ENCODE measurements at regions not wholly inside any gene's neighbourhood (a gene's known extent, or its start where the extent isn't known, plus 50 kb on each side); places are given as distances from the start of the nearest gene placed in this dataset.

- H3K27ac ChIP-seq: no peak overlapping the region
- no peaks in the 10 kb centered on the region for H3K36me3 ChIP-seq (replicated peaks in 1 of 2; ENCODE audit: insufficient read depth in 1 of 2, low read depth in 2 of 2)
Measured at GRCh38 chr6:4346659-4347333, 211.4 kb upstream of the ECI2 start.

DNA sequence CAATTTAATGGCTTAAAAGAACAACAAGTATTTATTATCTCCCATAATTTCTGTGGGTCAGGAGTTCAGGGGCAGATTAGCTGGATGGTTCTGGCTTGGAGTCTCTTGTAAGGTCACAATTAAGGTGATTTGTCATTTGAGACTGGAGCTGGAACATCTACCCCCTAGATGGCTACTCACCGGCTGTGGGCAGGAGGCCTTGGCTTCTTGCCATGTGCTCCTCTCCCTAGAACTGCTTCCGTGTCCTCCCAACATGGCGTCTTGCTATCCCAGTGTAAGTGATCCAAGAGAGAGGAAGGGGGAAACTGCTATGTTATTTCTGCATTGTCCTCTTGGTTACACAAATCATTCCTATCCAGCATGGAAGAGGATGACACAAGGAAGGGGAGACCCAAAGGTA lies 210.2 kb upstream of the ECI2 start:
- no peak overlapping the region for H3K4me3 ChIP-seq
- intact Hi-C loops (cut with DNase I): no loop called here
- 70 to 88% methylated on average over 3 of the region's 3 CpGs for WGBS, 2 donors
- H3K9me3 ChIP-seq: no peaks in the 10 kb centered on the region
- H3K27ac ChIP-seq: no peak overlapping the region
- no peaks in the 10 kb centered on the region for H3K36me3 ChIP-seq (replicated peaks in 1 of 2; ENCODE audit: insufficient read depth in 1 of 2, low read depth in 2 of 2)
- H3K4me1 ChIP-seq: no peaks in the 10 kb centered on the region
- no peak for TF ChIP-seq CTCF (IDR thresholded peaks at IDR 0.05)
- TF ChIP-seq POLR2A (IDR thresholded peaks at IDR 0.05): no peak
- ATAC-seq (no peak), DNase-seq (no peak)
- H3K27me3 ChIP-seq: no peaks in the 10 kb centered on the region

More at GRCh38 chr6:4346659-4347333, 211.4 kb upstream of the ECI2 start:
- TF ChIP-seq CTCF (IDR thresholded peaks at IDR 0.05) (no peak), POLR2A (IDR thresholded peaks at IDR 0.05) (no peak)
- H3K27me3 ChIP-seq: no peaks in the 10 kb centered on the region
- no peak for ATAC-seq
- no peaks in the 10 kb centered on the region for H3K4me1 ChIP-seq
- H3K4me3 ChIP-seq: no peak overlapping the region
- no peaks in the 10 kb centered on the region for H3K9me3 ChIP-seq
- intact Hi-C loops (cut with DNase I): no loop called here
- DNase-seq: no peak
- 57 to 66% methylated on average over 5 to 6 of the region's 6 CpGs for WGBS, 2 donors

- intact Hi-C loops (cut with DNase I): no loop called here
- DNase-seq: no peak
- no peaks in the 10 kb centered on the region for H3K36me3 ChIP-seq (replicated peaks in 1 of 2; ENCODE audit: insufficient read depth in 1 of 2, low read depth in 2 of 2)
- 55 to 66% methylated on average over 10 of the region's 10 CpGs for WGBS, 2 donors
- H3K27me3 ChIP-seq: no peaks in the 10 kb centered on the region
- no peaks in the 10 kb centered on the region for H3K4me1 ChIP-seq
- H3K27ac ChIP-seq: no peak overlapping the region
- TF ChIP-seq POLR2A (IDR thresholded peaks at IDR 0.05): no peak
- TF ChIP-seq CTCF (IDR thresholded peaks at IDR 0.05): no peak
- no peak overlapping the region for H3K4me3 ChIP-seq
- no peaks in the 10 kb centered on the region for H3K9me3 ChIP-seq
- no peak for ATAC-seq
Measured at GRCh38 chr6:4344317-4344899, 209.0 kb upstream of the ECI2 start.

GRCh38 chr6:4342407-4343137 lies 207.2 kb upstream of the ECI2 start:
- intact Hi-C loops (cut with DNase I): no loop called here
- H3K4me3 ChIP-seq: no peak overlapping the region
- H3K27me3 ChIP-seq: no peaks in the 10 kb centered on the region
- ATAC-seq: no peak
- DNase-seq: no peak
- H3K27ac ChIP-seq: no peak overlapping the region
- H3K4me1 ChIP-seq: no peaks in the 10 kb centered on the region
- H3K36me3 ChIP-seq (replicated peaks in 1 of 2; ENCODE audit: insufficient read depth in 1 of 2, low read depth in 2 of 2): no peaks in the 10 kb centered on the region
- TF ChIP-seq POLR2A (IDR thresholded peaks at IDR 0.05) (no peak), CTCF (IDR thresholded peaks at IDR 0.05) (no peak)
- H3K9me3 ChIP-seq: no peaks in the 10 kb centered on the region
- 80 to 81% methylated on average over 4 of the region's 4 CpGs for WGBS, 2 donors

Data from body of pancreas (tissue), 4 donors.